Suppressor macrophage treated with lipopolysaccharide for 4 hours (primary cell): ENCODE measurements at regions not wholly inside any gene's neighbourhood (a gene's known extent, or its start where the extent isn't known, plus 50 kb on each side); places are given as distances from the start of the nearest gene placed in this dataset.

ENCODE experiments used
- DNase-seq: peaks from one replicate; pipeline ENCODE4 v3.0.0-alpha.2; 2020

GRCh38 chr3:21357241-21357640 is 393.8 kb downstream of the ZNF385D start:
- DNase-seq, result no peak

GRCh38 chr3:21356402-21356801 is 394.6 kb downstream of the ZNF385D start:
- no peak for DNase-seq

GRCh38 chr3:21345382-21345976 is 405.5 kb downstream of the ZNF385D start:
- DNase-seq, result no peak

- no peak for DNase-seq
Observed at GRCh38 chr3:21331857-21332256, 419.2 kb downstream of the ZNF385D start.

- no peak for DNase-seq
Observed at GRCh38 chr3:21331321-21331720, 419.7 kb downstream of the ZNF385D start.

GRCh38 chr3:21330293-21330692 is 420.7 kb downstream of the ZNF385D start:
- DNase-seq, result no peak

GRCh38 chr3:21328711-21329390 is 422.2 kb downstream of the ZNF385D start:
- no peak for DNase-seq

- no peak for DNase-seq
Observed at GRCh38 chr3:21326704-21327475, 424.1 kb downstream of the ZNF385D start.

GRCh38 chr3:21314688-21315087 is 436.3 kb downstream of the ZNF385D start:
- DNase-seq, result no peak

- no peak for DNase-seq
Observed at GRCh38 chr3:21310891-21311290, 440.1 kb downstream of the ZNF385D start.

- DNase-seq, result no peak
Observed at GRCh38 chr3:21310161-21310560, 440.8 kb downstream of the ZNF385D start.

GRCh38 chr3:21297304-21297703 is 453.7 kb downstream of the ZNF385D start:
- DNase-seq, result no peak

GRCh38 chr3:21294768-21295167 is 456.2 kb downstream of the ZNF385D start:
- DNase-seq, result no peak

GRCh38 chr3:21292971-21293370 is 458.0 kb downstream of the ZNF385D start:
- DNase-seq, result no peak

- no peak for DNase-seq
Observed at GRCh38 chr3:21290557-21290956, 460.5 kb downstream of the ZNF385D start.

GRCh38 chr3:21274079-21274571 is 476.9 kb downstream of the ZNF385D start:
- no peak for DNase-seq

- no peak for DNase-seq
Observed at GRCh38 chr3:21273259-21274025, 477.6 kb downstream of the ZNF385D start.

GRCh38 chr3:21271606-21272016 is 479.4 kb downstream of the ZNF385D start:
- DNase-seq, result no peak

GRCh38 chr3:21269882-21270281 is 481.1 kb downstream of the ZNF385D start:
- DNase-seq, result no peak

GRCh38 chr3:21260507-21260906 is 490.5 kb downstream of the ZNF385D start:
- no peak for DNase-seq

- DNase-seq, result no peak
Observed at GRCh38 chr3:21259896-21260295, 491.1 kb downstream of the ZNF385D start.

- no peak for DNase-seq
Observed at GRCh38 chr3:21256932-21257331, 494.1 kb downstream of the ZNF385D start.

GRCh38 chr3:21238661-21239060 is 512.3 kb downstream of the ZNF385D start:
- DNase-seq, result no peak
